ENCODE measurements at regions not wholly inside any gene's neighbourhood (a gene's known extent, or its start where the extent isn't known, plus 50 kb on each side); places are given as distances from the start of the nearest gene placed in this dataset.
"Not testable (repeated sequence)": the region's sequence is repeated elsewhere in the genome, so short reads cannot be mapped to it uniquely, and the experiment has no call there.

DNA sequence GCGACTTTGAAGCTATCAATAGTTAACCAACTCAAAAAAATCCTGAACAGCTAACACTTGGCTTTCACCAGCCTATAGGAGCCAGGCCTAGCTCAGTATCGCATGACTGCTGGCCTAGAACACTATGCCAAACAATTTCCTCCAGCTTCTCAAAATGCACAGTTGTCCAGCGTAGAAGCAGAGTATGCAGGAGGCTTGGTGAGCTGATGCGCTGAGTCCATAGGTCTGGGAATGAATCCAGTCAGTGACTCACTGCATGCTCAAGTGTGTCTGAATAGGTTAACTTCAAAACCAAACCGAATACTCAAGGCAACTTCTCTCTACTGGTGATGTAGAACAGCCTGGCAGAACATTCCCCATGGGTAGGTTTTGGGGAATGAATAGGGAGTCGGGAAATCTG, 201.8 kb upstream of the IRF2BP2 start:
- DNase-seq: not testable (repeated sequence)

DNA sequence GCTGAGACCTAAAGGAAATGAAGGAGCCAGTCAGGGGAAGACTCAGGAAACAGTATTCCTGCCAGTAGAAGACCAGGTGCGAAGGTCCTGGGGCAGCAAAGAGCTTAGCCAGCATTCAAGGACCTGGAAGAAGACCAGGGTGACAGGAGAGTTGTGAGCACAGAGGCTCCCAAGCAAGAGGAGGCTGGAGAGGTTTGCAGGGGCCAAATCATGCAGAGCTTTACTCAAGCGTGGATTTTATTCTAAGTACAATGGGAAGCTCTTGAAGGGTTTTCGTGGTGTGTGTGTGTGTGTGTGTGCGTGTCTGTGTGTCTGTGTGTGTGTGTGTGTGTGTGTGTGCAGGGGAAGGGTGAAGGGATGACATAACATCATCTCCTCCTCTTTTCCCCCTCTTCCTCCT, 200.7 kb upstream of the IRF2BP2 start:
- DNase-seq: not testable (repeated sequence)

DNA sequence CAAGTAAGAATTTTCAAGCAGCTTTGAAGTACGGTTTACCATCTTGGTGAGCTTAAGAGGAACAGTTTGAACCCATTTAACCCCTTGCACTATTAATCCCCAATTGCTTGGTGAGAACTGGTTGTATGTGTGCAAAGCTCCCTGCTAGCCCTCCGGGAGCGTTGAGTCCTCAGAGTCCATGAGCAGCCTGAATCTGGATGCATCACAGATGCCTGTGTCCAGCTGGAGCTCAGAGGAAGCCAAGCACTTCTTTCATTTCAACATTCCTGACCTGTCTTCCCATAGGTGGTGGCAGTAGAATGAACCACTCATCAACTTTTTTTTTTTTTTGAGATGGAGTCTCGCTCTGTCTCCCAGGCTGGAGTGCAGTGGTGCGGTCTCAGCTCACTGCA, 199.9 kb upstream of the IRF2BP2 start:
- not testable (repeated sequence) for DNase-seq

DNA sequence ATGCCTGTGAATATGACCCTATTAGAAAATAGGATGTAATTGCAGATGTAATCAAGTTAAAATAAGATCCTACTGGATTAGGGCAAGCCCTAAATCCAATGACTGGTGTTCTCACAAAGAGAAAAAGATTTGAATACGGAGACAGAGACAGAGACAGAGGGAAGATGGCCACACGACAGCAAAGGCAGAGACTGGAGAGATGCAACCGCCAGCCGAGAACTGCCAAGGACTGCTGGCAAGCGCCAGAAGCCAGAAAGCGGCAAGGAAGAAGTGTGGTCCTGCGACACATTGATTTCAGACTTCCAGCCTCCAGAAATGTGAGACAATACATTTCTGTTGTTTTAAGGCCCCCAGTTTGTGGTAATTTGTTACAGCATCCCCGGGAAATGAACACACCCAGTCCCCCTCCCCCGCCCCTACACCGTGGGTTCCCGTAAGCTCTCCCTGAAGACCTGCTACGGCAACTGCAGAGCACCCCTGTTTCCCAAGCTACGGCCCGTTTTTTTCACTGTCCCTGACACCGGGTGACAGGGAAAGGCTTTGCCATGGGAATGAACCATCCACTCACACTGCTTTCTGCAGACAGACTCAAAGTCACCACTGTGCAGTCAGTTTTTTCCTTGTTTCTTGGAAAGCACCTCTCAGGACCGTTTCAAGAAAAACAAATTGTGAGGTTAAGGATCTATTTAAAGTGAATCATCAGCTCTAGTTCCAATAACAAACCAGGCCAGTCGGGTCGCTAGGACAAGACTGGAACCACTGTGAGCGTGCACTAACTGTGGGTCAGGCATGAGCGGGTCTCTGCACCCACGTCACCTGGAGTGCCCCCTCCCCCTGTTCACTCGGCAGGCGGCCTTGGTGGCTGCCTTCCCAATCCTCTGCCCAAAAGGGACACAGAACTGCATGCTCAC, 199.2 kb upstream of the IRF2BP2 start:
- DNase-seq: not testable (repeated sequence)

DNA sequence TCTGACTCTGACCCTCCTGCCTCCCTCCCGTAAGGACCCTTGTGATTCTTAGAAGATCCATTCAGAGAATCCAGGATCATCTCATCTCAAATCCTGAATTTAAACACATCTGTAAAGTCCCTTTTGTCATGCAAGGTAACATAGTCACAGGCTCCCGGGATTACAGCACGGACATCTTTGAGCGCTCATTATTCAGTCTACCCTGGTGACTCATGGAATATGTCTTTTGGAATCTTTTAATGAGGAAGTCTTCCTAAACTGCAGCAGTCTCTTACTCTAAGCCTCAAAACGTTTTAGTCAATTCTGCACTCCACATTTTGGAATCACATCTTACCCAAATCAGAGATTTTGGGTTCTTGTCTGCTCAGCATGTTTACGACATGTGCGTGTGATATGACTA, 198.5 kb upstream of the IRF2BP2 start:
- DNase-seq: not testable (repeated sequence)

DNA sequence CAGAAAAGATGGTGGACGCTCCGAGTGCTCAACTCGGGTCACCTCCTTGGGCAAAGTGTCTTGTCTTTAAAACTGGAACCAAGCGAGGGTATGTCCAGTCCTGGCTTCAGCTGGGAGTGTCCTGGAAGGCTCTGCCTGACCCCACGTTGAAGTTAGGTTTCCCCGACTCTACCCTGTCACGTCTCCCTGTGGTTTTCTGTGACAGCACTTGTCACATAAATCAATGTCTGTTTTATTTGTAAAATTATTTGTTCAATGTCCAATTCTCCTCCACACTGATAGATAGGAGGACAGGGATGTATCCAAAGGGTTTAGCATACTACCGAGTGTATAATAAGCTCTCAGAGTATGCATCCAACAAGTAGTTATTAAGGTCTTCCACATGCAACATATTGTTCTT, 197.7 kb upstream of the IRF2BP2 start:
- not testable (repeated sequence) for DNase-seq

DNA sequence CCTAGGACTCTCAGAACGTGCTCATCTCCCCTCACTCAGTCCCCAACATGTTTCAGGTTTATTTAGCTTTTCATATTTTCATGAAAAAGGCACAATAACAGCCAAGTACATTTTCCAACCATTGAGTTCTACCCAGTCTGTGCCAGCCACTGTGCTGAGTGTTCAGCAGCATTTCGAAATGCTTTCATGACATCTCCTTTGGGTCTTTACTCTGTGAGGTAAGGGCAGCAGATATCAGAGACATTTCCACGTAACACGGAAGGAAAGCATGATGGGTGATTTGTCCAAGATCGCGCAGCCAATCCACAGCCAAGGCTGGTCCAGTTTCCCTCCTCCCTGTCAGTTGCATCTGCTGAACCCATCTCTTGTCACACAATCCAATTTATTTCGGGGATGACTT, 192.6 kb upstream of the IRF2BP2 start:
- not testable (repeated sequence) for DNase-seq

DNA sequence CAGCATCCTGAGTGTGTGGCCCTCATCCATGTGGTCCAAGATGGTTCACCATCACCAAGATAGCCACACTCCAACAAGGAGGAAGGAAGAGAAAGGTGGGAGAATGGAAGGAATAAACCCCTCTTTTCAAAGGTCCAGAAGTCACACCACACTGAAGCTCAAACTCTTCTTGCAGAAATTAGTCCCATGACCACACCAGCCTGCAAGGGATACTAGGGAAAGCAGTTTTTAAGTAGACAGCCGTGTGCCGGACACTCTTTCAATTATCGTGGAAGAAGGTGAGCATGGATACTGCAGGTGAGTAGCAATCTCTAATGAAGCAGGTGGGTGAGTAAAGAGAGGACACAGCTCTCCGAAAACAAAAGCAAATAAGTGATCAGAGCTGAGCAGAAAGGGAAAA, 191.7 kb upstream of the IRF2BP2 start:
- not testable (repeated sequence) for DNase-seq

DNA sequence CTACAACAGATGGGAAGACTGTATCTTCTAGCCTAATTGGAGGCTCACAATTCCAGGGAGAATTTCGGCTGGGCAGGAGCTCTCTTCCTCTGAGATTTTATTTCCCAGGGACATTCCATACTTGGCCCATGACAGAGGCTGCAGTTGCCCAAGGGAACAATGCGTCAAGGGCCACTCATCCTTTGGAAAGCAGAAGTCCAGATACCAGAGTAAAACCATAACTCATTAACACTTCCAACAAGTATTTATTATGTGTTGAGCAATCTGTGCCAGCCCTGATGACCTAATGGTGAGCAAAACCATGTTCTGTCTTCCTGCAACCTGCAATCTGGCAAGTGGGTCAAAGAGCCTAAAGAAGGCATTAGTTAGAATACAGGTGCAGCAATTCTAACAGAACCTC, 191.2 kb upstream of the IRF2BP2 start:
- not testable (repeated sequence) for DNase-seq

DNA sequence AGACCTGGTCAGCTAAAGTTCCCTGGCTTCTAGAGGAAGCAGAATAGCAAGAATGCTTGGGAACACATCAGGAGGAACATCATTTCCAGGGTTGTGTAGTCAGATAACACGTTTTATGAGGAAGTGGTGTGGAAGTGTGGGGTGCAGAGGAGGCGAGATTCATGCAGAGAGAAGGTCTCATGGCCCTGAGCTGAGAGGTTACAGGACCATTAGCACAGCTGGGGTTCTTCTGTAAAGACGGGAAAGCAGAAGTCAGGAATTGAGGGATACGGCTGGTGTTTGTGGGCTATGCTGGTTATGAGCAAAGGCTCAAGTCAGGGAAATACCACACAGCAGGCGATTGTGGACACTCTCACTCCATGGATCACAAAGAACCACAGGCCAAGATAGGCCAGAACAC, 190.6 kb upstream of the IRF2BP2 start:
- DNase-seq: not testable (repeated sequence)

DNA sequence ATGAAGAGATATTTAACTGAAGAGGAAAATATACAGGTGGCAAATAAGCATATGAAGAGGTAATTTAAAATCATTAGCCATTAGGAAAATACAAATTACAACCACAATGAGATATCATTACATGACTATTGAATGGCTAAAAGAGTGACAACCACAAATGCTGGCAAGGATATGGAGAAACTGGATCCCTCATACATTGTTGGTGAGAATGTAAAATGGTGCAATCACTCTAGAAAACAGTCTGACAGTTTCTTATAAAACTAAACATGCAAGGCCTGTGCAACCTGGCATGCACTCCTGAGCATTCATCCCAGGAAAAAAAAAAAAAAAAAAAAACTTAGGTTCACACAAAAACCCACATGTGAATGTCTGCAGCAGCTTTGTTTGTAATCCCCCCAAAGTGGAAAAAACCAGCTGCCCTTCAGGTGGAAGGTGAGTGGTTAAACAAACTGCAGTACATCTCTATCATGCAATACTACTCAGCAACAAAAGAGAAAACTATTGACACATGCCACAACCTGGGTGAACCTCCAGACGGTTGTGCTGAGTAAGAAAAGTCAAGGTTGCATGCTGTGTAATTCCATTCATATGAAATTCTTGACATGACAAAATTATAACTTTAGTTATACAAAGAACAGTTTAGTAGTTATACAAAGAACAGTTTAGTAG, 189.2 kb upstream of the IRF2BP2 start:
- not testable (repeated sequence) for DNase-seq

DNA sequence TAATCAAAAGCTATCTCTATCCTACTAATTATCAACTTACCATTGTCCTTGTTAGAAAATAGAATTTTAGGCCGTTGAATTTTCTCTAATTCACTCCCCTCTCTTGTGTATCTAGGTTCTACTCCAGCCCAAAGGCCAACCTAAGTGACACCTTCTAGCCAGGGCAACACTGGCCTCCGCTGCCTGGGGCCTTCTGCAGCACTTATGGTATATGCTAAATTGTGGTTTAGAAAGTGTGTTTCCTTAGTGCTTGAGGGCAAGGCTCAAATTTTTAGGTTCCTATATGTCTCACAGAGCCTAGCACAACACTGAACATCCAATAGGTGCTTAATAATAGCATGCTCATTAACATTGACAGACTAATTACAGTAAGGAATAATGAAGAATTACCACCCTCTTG, 187.2 kb upstream of the IRF2BP2 start:
- DNase-seq: not testable (repeated sequence)

DNA sequence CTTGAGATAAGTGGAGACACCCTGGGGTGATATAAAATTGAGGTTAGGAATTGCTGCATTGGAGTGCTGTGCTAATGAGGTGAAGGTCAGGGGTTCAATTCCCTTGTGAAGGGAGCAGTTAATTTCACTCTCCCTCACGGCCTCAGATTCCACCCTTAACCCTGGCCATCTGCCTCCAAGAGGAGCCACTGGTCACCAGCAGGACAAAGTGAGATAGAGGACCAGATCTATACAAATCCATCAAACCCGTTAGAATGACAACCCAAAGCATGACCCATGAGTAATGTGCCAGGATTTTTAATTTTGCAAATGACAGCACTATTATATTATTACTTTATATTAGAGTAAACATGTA, 186.4 kb upstream of the IRF2BP2 start:
- not testable (repeated sequence) for DNase-seq

DNA sequence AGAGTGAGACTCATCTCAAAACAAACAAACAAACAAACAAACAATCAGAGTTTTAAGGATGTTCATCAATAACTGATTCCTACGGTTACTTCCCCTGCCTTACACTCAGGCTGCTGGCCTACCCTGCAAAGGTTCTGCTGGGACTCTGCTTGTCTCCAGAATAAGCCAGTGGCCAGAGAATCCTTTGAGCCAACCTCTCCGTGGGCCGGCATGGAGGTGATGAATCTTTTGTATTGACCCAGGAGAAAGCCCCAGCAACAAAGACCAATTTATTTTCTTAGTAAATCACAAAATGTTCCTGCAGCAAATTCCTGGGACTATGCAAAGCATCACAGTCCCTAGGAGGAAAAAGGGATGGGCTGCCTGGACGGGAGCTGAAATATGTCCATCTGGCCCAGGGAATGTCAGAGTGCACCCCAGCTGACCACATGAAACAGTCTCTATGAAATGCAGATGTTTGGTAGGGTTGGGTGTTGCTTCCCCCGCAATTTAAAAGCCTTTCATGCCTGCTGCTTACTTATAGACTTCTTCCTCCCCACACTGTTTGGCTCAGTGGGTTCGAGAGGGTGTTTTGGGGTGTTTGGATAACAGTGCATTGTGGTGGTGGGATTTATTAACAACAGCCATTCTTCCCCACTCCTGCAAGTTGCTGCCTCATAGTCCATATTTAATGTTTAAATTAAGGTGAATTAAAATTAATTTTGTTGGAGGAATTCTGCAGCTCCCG, 185.9 kb upstream of the IRF2BP2 start:
- not testable (repeated sequence) for DNase-seq

DNA sequence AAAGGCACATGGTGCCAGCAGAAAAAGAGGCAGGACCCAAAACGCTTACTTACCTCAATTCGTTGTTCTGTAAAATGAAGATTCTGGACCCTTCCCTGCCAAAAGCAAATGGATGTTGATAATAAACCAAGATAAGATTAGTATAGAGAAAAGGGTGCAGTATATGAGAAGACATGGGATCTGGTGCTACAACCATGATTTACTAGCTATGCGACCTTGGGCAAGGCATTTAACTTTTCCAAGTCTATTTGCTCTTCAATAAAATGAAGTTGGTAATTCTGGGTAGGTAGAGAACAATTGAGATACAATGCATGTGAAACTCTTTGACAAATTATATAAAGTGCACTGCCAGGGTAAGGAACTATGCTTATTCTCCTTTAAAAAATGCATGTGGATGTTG, 185.0 kb upstream of the IRF2BP2 start:
- DNase-seq: not testable (repeated sequence)

DNA sequence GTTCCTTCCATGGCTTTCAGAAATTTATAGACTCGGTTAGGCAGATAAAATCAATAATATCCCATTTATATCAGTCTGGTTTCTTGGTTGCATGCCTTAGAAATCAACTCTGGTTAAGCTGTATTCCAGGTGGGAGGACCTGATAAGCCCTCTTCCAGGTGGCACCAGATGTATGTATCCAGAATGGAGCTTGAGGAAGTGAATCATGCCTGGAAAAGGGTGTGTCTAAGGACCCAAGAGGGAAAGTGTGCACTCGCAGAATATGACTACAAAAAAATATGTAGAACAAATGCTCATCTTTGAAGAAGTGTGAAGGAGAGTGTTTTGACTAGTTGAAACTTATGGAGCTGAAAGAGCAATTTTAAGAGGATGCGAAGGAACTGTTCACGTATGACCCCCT, 184.5 kb upstream of the IRF2BP2 start:
- not testable (repeated sequence) for DNase-seq

DNA sequence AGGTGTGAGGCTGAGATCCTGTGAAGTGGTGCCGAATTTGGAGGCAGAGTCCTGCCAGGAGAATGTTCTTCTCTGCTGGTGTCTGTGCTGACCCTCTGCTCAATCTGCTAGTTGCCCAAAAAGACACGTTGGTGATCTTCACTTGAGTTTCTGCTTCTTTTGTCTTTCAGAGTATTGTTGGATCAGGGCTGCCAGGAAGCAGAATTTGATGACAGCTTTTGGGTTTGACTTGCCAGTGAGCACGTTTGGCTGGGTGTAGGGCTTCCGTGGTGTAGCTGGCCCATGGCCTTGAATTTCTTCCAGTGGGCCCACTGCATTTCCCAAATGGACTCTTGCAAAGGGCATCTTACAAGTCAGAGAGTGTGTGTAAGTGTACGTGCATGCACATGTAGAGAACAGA, 183.9 kb upstream of the IRF2BP2 start:
- not testable (repeated sequence) for DNase-seq

DNA sequence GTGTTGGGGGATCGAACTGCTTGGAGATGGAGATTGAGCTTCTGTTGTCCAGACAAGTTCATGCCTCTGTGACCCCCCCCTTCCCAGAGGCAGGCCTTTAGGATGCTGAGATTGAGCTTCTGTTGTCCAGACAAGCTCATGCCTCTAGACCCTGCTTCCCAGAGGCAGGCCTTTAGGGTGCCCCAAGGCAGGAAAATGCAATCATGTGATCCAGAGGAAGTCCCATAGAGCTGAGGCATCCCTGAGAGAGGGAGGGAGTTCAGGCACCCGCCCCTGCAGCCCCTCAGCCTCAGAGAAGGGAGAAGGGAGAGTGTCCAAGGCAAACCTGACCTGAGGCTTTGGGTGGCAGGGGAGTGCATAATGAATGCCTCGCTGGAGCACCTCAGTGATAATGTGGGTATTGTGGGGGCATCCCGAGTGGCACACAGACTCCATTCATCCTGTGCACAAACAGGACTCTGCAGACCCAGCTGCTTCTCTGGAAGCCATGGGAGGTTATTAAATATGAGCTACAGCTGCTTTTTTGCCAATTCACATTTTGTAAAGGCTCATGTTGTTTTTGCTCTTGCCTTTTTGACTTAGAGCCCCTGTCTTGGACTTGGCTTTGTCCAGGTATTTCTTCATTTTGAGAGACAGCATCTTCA, 182.4 kb upstream of the IRF2BP2 start:
- DNase-seq: not testable (repeated sequence)

DNA sequence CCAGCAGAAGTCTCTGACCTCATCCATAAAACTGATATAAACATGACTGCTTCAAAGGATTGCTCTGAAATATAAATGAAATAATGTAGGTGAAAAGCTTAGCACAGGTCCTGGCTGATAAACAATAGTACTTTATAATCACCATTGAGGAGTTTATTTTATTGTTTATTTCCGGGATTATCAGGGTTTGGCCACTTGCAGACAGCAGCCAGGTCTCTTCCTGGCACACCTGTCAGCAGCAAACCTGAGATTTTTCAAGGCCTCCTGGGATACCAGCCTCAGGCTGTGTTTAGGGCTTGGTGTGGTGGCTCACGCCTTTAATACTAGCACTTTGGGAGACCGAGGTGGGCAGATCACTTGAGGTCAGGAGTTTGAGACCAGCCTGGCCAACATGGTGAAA, 181.6 kb upstream of the IRF2BP2 start:
- not testable (repeated sequence) for DNase-seq

DNA sequence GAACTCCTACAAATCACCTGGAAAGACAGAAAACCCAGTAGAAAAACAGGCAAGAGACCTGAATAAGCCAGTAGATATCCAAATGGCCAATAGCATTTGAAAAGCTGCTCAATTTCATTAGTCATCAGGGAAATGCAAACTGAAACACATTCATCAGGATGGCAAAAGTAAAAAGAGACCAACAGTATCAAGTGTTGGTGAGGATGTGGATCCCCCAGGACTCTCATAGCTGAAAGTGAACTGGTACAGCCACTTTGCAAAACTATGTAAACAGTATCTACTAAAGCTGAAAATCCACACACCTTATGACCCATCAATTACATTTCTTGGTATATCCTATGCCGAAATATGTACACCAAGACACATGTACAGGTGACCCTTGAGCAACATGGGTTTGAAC, 180.4 kb upstream of the IRF2BP2 start:
- DNase-seq: not testable (repeated sequence)

DNA sequence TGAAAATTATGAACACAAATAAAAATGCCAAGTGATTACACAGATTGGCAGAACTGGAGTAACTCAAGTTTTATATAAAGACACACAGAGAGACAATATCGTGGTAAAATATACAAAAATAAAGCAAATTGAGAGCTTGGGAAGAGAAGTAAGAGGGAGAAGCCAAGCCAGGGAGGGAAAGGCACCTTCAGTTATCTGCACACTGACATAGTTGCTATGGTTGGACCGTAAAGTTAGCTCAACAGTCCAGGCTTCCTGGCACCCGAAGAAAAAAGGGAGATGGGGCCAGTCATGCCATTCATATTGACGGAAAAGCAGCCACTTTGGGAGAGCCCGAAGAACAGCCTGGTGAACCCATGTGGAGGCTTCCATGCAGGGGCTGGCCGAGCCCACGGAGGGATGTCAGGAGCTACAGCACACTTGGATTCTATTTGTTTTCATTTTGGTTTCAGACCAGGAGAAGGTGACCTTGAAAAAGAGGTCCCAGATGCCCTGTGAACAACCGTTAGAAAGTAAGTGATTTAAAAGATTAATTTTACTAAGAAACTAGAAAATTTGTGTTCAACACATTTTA, 177.1 kb upstream of the IRF2BP2 start:
- DNase-seq: not testable (repeated sequence)

DNA sequence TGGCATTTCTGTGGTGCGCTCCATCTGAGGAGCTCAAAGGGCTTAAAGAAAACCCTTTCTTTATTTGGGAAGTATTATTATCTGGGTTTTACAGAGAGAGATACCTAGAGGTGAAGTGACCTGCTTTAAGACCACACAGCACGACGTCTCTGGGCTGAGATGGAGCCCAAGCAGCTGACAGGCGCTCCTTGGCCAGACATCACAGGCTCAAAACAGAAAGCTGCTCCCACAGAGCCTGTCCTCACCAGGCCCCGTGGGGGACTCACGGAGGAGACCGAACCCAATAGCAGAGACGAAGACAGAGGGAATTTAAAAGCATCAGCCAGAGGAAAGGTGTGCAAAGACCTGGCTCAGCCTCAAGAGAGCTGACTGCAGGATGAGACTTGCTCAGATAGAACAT, 175.9 kb upstream of the IRF2BP2 start:
- DNase-seq: not testable (repeated sequence)
